K562 (cell line): ENCODE measurements at regions not wholly inside any gene's neighbourhood (a gene's known extent, or its start where the extent isn't known, plus 50 kb on each side); places are given as distances from the start of the nearest gene placed in this dataset.

Experiments used
- CHD7 ChIP-seq: fragments of 200-600 bp; sonication (generic); IDR thresholded peaks from one replicate; pipeline ENCODE4 v1.6.1; 2012; ENCODE audit warnings: mild to moderate bottlenecking, low read depth, low read length, inconsistent platforms
- DEAF1 ChIP-seq: fragments of 450-650 bp; formaldehyde crosslinking; IDR thresholded peaks from 2 replicates; pipeline ENCODE4 v1.4.0; 2020; ENCODE audit warnings: mild to moderate bottlenecking, moderate library complexity
- NFE2L1 ChIP-seq: fragments of 450-650 bp; IDR thresholded peaks from 2 replicates; pipeline ENCODE4 v1.6.1; 2016; ENCODE audit warnings: missing genetic modification characterization, low read depth, mild to moderate bottlenecking, missing compliant biosample characterization, moderate library complexity, borderline replicate concordance
- OTX1 ChIP-seq: fragments of 450-650 bp; formaldehyde crosslinking; IDR thresholded peaks from 2 replicates; pipeline ENCODE4 v1.4.0; 2022; ENCODE audit warnings: mild to moderate bottlenecking
- ZNF609 ChIP-seq: sonication (generic); formaldehyde crosslinking; IDR thresholded peaks from 2 replicates; pipeline ENCODE4 v1.8.1; 2023; ENCODE audit warnings: missing genetic modification reagents, mild to moderate bottlenecking, borderline replicate concordance

- TF ChIP-seq DEAF1 (CRISPR knock-in tag) (no peak), ZNF609 (CRISPR knock-in tag) (no peak), NFE2L1 (tag) (no peak), OTX1 (CRISPR knock-in tag) (no peak), CHD7 (no peak)
- TF ChIP-seq, all 486 proteins: peak for 0
These were observed 1005.0 kb upstream of the CDH10 start (continued) for GRCh38 chr5:25649628-25650265.
